GM19238 (cell line): ENCODE measurements at regions not wholly inside any gene's neighbourhood (a gene's known extent, or its start where the extent isn't known, plus 50 kb on each side); places are given as distances from the start of the nearest gene placed in this dataset.
"Not testable (repeated sequence)": the region's sequence is repeated elsewhere in the genome, so short reads cannot be mapped to it uniquely, and the experiment has no call there.

ENCODE experiments used
- DNase-seq: peaks from one replicate; pipeline ENCODE4 v3.0.0; 2011; ENCODE audit warnings: low spot score; ENCODE audit not compliant: insufficient read length

- DNase-seq: no peak
These were observed 368.7 kb upstream of the UMPS start for GRCh38 chr3:124361566-124361965.

GRCh38 chr3:124362455-124362854, 367.8 kb upstream of the UMPS start:
- no peak for DNase-seq

- no peak for DNase-seq
These were observed 366.8 kb upstream of the UMPS start for GRCh38 chr3:124363476-124363875.

- no peak for DNase-seq
These were observed 365.8 kb upstream of the UMPS start for GRCh38 chr3:124364317-124365020.

GRCh38 chr3:124366655-124367054, 363.6 kb upstream of the UMPS start:
- DNase-seq: not testable (repeated sequence)

- no peak for DNase-seq
These were observed 357.5 kb upstream of the UMPS start for GRCh38 chr3:124372775-124373174.

- DNase-seq: no peak
These were observed 356.7 kb upstream of the UMPS start for GRCh38 chr3:124373524-124373923.

GRCh38 chr3:124374583-124374982, 355.7 kb upstream of the UMPS start:
- no peak for DNase-seq

- DNase-seq: no peak
These were observed 348.5 kb upstream of the UMPS start for GRCh38 chr3:124381575-124382333.

GRCh38 chr3:124383051-124383450, 347.2 kb upstream of the UMPS start:
- no peak for DNase-seq

GRCh38 chr3:124383846-124384466, 346.3 kb upstream of the UMPS start:
- no peak for DNase-seq

GRCh38 chr3:124384527-124384926, 345.7 kb upstream of the UMPS start:
- no peak for DNase-seq

GRCh38 chr3:124385996-124386395, 344.3 kb upstream of the UMPS start:
- no peak for DNase-seq

- DNase-seq: no peak
These were observed 343.2 kb upstream of the UMPS start for GRCh38 chr3:124386996-124387595.

GRCh38 chr3:124391774-124392173, 338.5 kb upstream of the UMPS start:
- DNase-seq: no peak

- DNase-seq: no peak
These were observed 336.9 kb upstream of the UMPS start for GRCh38 chr3:124393340-124393739.

- DNase-seq: no peak
These were observed 335.1 kb upstream of the UMPS start for GRCh38 chr3:124395162-124395561.

- DNase-seq: no peak
These were observed 334.5 kb upstream of the UMPS start for GRCh38 chr3:124395584-124396338.

GRCh38 chr3:124396339-124396950, 333.8 kb upstream of the UMPS start:
- no peak for DNase-seq

GRCh38 chr3:124397088-124397487, 333.2 kb upstream of the UMPS start:
- DNase-seq: no peak

- DNase-seq: no peak
These were observed 331.7 kb upstream of the UMPS start for GRCh38 chr3:124398594-124398993.
